Adrenal gland (tissue), 9 donors: ENCODE measurements at regions not wholly inside any gene's neighbourhood (a gene's known extent, or its start where the extent isn't known, plus 50 kb on each side); places are given as distances from the start of the nearest gene placed in this dataset.

Source experiments
- DNase-seq, 7 donors: peaks; one replicate each; pipeline ENCODE4 v3.0.0-alpha.2; 2019 to 2020
- H3K27ac ChIP-seq, 5 donors: fragments of 200-600 bp; sonication (generic) in 4 of 5; 1 replicate in 3 of 5; 2 replicates in 2 of 5; pipeline versions ENCODE4 v1.5.1 to v1.8.0; 2016 to 2020; ENCODE audit warnings: mild to moderate bottlenecking in 1 of 5
- H3K27me3 ChIP-seq: fragments of 200-600 bp; 2 replicates; pipeline ENCODE4 v1.8.0; 2021
- H3K36me3 ChIP-seq, 2 donors: fragments of 200-600 bp; replicated peaks in 1 of 2; 1 replicate in 1 of 2; 2 replicates in 1 of 2; pipeline versions ENCODE4 v1.5.1 to v1.8.0; 2018 to 2022
- H3K4me1 ChIP-seq, 2 donors: fragments of 200-600 bp; replicated peaks in 1 of 2; 1 replicate in 1 of 2; 2 replicates in 1 of 2; pipeline versions ENCODE4 v1.5.1 to v1.8.0; 2018 to 2021
- H3K4me3 ChIP-seq, 4 donors: fragments of 200-600 bp; sonication (generic) in 3 of 4; one replicate each; pipeline ENCODE4 v1.5.1; 2016 to 2018
- H3K9me3 ChIP-seq, 3 donors: fragments of 200-600 bp; sonication (generic) in 1 of 3; replicated peaks in 1 of 3; 1 replicate in 2 of 3; 2 replicates in 1 of 3; pipeline versions ENCODE4 v1.5.1 to v1.8.0; 2016 to 2021
- CTCF ChIP-seq, 6 experiments: fragments of 450-650 bp in 4 of 6; fragments of 200-600 bp in 2 of 6; sonication (generic) in 1 of 6; IDR thresholded peaks; 1 replicate in 5 of 6; 2 replicates in 1 of 6; pipeline versions ENCODE4 v1.5.1 to v1.8.0; 2016 to 2021; ENCODE audit warnings: antibody characterized with exemption in 6 of 6, mild to moderate bottlenecking in 2 of 6, moderate library complexity in 1 of 6
- POLR2A ChIP-seq, 2 donors: fragments of 450-650 bp; IDR thresholded peaks; one replicate each; pipeline ENCODE4 v1.6.1; 2017; ENCODE audit warnings: antibody characterized with exemption in 2 of 2, mild to moderate bottlenecking in 2 of 2, moderate library complexity in 1 of 2
- WGBS, 4 donors: extraction: QIAGEN DNeasy Blood & Tissue Kit in 2 of 4; methylation state at CpG; one replicate each; pipeline versions ENCODE4 v1.1.5 to v1.1.7; 2013 to 2017; 5-methylcytosine and 5-hydroxymethylcytosine counted together
- intact Hi-C, 2 donors: fragments of 100-400 bp; cut with DNase I; formaldehyde crosslinking; loops; one replicate each; pipeline versions ENCODE4 v1.14.1 to v1.15.0; 2022 to 2023
- donor health status: healthy with polysubstance abuse.
- donor health status: Bipolar disorder and iron deficiency.
- donor health status: DM: yes; HTN: yes; CAD: no.
- donor health status: DM: no; HTN: no; CAD: no.
- donor health status: DM: no; HTN: no; CAD: no.

GRCh38 chr3:187950671-187951070, 203.3 kb upstream of the LPP start:
- intact Hi-C loops: no loop called here
- H3K9me3 ChIP-seq: no peaks in the 10 kb centered on the region
- H3K4me3 ChIP-seq: no peak overlapping the region
- 91 to 97% (median 95%) methylated on average over 4 of the region's 4 CpGs for WGBS, 4 donors
- DNase-seq: no peak
- no peak overlapping the region for H3K27ac ChIP-seq
- peaks cover 0 to 9% of the 10 kb centered on the region in 2 donors for H3K4me1 ChIP-seq
- H3K27me3 ChIP-seq: no peaks in the 10 kb centered on the region
- H3K36me3 ChIP-seq: no peaks in the 10 kb centered on the region
- no peak for TF ChIP-seq CTCF (IDR thresholded peaks at IDR 0.05)
- TF ChIP-seq POLR2A (IDR thresholded peaks at IDR 0.05): no peak

- 34 to 70% (median 45%) methylated on average over 1 of the region's 1 CpG for WGBS, 4 donors
- no peak overlapping the region for H3K27ac ChIP-seq
- intact Hi-C loops: no loop called here
- peaks cover 0 to 10% of the 10 kb centered on the region in 2 donors for H3K4me1 ChIP-seq
- H3K27me3 ChIP-seq: no peaks in the 10 kb centered on the region
- no peak for DNase-seq
- H3K9me3 ChIP-seq: no peaks in the 10 kb centered on the region
- H3K4me3 ChIP-seq: no peak overlapping the region
- no peak for TF ChIP-seq CTCF (IDR thresholded peaks at IDR 0.05)
- no peak for TF ChIP-seq POLR2A (IDR thresholded peaks at IDR 0.05)
- H3K36me3 ChIP-seq: no peaks in the 10 kb centered on the region
These were observed 202.3 kb upstream of the LPP start for GRCh38 chr3:187951452-187952190.

GRCh38 chr3:187952849-187953248, 201.1 kb upstream of the LPP start:
- Histone ChIP-seq H3K27ac (no peak overlapping the region), H3K9me3 (no peaks in the 10 kb centered on the region), H3K4me1 (peaks cover 0 to 10% of the 10 kb centered on the region in 2 donors), H3K27me3 (no peaks in the 10 kb centered on the region), H3K36me3 (no peaks in the 10 kb centered on the region), H3K4me3 (no peak overlapping the region)
- WGBS, 4 donors: 87 to 95% (median 92%) methylated on average over 4 of the region's 4 CpGs
- TF ChIP-seq CTCF (IDR thresholded peaks at IDR 0.05) (no peak), POLR2A (IDR thresholded peaks at IDR 0.05) (no peak)
- intact Hi-C loops: no loop called here
- no peak for DNase-seq

GRCh38 chr3:187954516-187954872, 199.5 kb upstream of the LPP start:
- WGBS, 4 donors: 81 to 92% (median 87%) methylated on average over 2 of the region's 2 CpGs
- H3K9me3 ChIP-seq: no peaks in the 10 kb centered on the region
- intact Hi-C loops: no loop called here
- H3K27ac ChIP-seq: peak overlapping the region in 1 of 5 donors; percentile 41
- no peaks in the 10 kb centered on the region for H3K36me3 ChIP-seq
- no peak for DNase-seq
- H3K27me3 ChIP-seq: no peaks in the 10 kb centered on the region
- H3K4me1 ChIP-seq: peaks cover 0 to 10% of the 10 kb centered on the region in 2 donors
- no peak overlapping the region for H3K4me3 ChIP-seq
- TF ChIP-seq POLR2A (IDR thresholded peaks at IDR 0.05) (no peak), CTCF (IDR thresholded peaks at IDR 0.05) (no peak)
